ENCODE measurements at regions not wholly inside any gene's neighbourhood (a gene's known extent, or its start where the extent isn't known, plus 50 kb on each side); places are given as distances from the start of the nearest gene placed in this dataset.

DNA sequence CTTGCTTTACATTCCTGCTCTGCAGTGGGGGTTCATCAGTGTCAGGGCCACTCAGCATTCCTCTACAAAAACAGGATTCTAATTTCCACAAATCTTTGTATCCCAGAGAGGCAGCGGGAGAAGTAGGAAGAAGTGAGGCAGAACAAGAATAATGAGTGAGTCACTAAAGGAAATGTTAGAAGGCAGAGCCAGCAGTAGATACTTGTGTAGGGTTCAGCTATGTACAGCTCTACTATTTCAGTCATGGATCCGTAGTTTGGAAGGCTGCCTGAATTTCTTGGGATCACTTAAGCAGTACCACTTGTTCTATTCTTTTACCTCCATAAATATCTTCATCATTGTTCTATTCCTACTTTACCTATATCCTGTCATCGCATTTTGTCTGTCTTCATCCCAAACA lies 246.3 kb upstream of the TLE4 start:
- no peak for TF ChIP-seq EP300 (IDR thresholded peaks at IDR 0.05)
- TF ChIP-seq, protein P1, sequence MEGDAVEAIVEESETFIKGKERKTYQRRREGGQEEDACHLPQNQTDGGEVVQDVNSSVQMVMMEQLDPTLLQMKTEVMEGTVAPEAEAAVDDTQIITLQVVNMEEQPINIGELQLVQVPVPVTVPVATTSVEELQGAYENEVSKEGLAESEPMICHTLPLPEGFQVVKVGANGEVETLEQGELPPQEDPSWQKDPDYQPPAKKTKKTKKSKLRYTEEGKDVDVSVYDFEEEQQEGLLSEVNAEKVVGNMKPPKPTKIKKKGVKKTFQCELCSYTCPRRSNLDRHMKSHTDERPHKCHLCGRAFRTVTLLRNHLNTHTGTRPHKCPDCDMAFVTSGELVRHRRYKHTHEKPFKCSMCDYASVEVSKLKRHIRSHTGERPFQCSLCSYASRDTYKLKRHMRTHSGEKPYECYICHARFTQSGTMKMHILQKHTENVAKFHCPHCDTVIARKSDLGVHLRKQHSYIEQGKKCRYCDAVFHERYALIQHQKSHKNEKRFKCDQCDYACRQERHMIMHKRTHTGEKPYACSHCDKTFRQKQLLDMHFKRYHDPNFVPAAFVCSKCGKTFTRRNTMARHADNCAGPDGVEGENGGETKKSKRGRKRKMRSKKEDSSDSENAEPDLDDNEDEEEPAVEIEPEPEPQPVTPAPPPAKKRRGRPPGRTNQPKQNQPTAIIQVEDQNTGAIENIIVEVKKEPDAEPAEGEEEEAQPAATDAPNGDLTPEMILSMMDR (IDR thresholded peaks at IDR 0.05): no peak

Measured in stomach (tissue), 4 donors.